ENCODE measurements at regions not wholly inside any gene's neighbourhood (a gene's known extent, or its start where the extent isn't known, plus 50 kb on each side); places are given as distances from the start of the nearest gene placed in this dataset.

DNA sequence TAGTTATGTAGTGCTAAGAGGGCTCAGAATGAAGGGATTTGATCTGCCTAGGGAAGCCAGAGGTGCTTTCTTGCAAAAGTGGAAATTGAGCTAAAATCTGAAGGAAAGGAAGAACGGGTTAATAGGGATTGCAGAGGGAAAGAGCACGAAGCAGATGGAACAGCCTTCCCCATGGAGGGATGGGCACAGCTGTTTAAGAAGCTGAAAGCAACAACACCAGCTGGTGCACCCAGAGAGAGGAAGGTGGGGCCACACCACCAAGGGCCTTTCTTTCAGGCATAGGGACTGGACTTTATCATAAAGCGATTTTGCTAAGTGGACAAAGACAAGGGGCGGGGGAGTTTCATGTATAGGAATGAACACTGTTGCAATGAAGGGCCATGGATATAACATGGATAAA, 65.8 kb upstream of the SNRPB2 start:
- H3K4me2 ChIP-seq = no peak overlapping the region
- Mint-ChIP-seq H3K4me3 (no peak overlapping the region), H3K36me3 (no peaks in the 10 kb centered on the region), H3K27ac (no peak overlapping the region), H3K4me1 (no peaks in the 10 kb centered on the region), H3K9me3 (peaks cover 3% of the 10 kb centered on the region), H3K27me3 (ENCODE audit: insufficient read depth, low read depth) (peaks cover 2% of the 10 kb centered on the region)
- H3K4me3 ChIP-seq = no peak overlapping the region
- H3K36me3 ChIP-seq = no peaks in the 10 kb centered on the region
- TF ChIP-seq EZH2 (IDR thresholded peaks at IDR 0.05) (no peak), EZH2phosphoT487 (IDR thresholded peaks at IDR 0.05) (no peak)
- TF ChIP-seq, protein P1, sequence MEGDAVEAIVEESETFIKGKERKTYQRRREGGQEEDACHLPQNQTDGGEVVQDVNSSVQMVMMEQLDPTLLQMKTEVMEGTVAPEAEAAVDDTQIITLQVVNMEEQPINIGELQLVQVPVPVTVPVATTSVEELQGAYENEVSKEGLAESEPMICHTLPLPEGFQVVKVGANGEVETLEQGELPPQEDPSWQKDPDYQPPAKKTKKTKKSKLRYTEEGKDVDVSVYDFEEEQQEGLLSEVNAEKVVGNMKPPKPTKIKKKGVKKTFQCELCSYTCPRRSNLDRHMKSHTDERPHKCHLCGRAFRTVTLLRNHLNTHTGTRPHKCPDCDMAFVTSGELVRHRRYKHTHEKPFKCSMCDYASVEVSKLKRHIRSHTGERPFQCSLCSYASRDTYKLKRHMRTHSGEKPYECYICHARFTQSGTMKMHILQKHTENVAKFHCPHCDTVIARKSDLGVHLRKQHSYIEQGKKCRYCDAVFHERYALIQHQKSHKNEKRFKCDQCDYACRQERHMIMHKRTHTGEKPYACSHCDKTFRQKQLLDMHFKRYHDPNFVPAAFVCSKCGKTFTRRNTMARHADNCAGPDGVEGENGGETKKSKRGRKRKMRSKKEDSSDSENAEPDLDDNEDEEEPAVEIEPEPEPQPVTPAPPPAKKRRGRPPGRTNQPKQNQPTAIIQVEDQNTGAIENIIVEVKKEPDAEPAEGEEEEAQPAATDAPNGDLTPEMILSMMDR (IDR thresholded peaks at IDR 0.05) = no peak
- DNase-seq (ENCODE audit: low spot score) = no peak
- no peak overlapping the region for H3K9ac ChIP-seq
- H3K4me1 ChIP-seq = no peaks in the 10 kb centered on the region
- H3K27ac ChIP-seq = no peak overlapping the region
- no peaks in the 10 kb centered on the region for H3K9me3 ChIP-seq (ENCODE audit: low read depth)
- no peaks in the 10 kb centered on the region for H3F3A ChIP-seq (ENCODE audit: low read depth)
- H3K27me3 ChIP-seq = no peaks in the 10 kb centered on the region
- H4K20me1 ChIP-seq (ENCODE audit: low read depth) = no peaks in the 10 kb centered on the region
- no peaks in the 10 kb centered on the region for H3K79me2 ChIP-seq (ENCODE audit: low read depth)
- no peak overlapping the region for H2AFZ ChIP-seq (replicated peaks)

DNA sequence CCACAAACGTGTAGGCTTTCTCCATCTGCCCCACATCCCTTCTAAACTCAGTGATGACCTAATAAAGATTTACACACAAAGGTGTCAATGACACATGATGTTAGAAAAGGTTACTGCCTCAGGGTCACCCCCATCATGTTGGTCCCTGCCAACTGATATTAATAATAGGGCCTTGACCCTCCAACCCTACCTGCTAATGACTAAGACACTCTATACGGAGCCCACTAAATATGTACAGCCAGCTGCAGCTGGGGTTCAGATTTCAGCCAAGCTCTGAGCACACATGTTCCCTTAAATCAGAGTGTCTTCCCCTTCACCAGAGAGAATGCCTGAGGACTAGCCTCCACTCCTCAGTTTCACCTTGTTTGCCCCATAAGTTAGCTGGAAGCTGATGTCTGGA, 67.4 kb upstream of the SNRPB2 start:
- Histone ChIP-seq H3K4me1 (no peaks in the 10 kb centered on the region), H3K4me3 (no peak overlapping the region), H3K9me3 (ENCODE audit: low read depth) (no peaks in the 10 kb centered on the region), H3K79me2 (ENCODE audit: low read depth) (no peaks in the 10 kb centered on the region), H2AFZ (replicated peaks) (no peak overlapping the region), H4K20me1 (ENCODE audit: low read depth) (no peaks in the 10 kb centered on the region), H3K27me3 (no peaks in the 10 kb centered on the region), H3K36me3 (no peaks in the 10 kb centered on the region), H3K9ac (no peak overlapping the region), H3K4me2 (no peak overlapping the region), H3K27ac (no peak overlapping the region), H3F3A (ENCODE audit: low read depth) (no peaks in the 10 kb centered on the region)
- Mint-ChIP-seq H3K27ac (no peak overlapping the region), H3K9me3 (peaks cover 3% of the 10 kb centered on the region), H3K27me3 (ENCODE audit: insufficient read depth, low read depth) (peaks cover 2% of the 10 kb centered on the region), H3K4me1 (no peaks in the 10 kb centered on the region), H3K4me3 (no peak overlapping the region), H3K36me3 (no peaks in the 10 kb centered on the region)
- DNase-seq (ENCODE audit: low spot score) = no peak
- TF ChIP-seq EZH2phosphoT487 (IDR thresholded peaks at IDR 0.05) = no peak
- no peak for TF ChIP-seq EZH2 (IDR thresholded peaks at IDR 0.05)
- TF ChIP-seq, protein P1 (IDR thresholded peaks at IDR 0.05) = no peak

DNA sequence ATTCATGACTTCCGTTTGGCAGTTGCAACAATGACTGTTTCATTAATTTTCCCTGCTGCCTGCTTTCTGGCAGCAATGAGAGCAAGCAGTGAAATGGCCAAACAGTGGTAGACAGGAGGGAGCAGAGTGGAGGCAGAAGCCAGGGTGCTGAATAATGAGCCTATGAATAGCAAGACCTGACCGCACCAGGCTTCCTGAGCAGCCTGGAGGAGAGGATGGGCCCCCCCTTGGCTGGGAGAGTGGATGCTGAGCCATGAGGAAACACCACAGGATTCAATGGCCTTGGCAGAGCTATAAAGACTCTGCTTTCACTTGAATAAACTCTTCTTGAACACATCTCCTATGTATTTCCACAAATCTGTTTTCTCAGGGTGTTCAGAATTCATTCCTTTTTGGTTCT, 68.1 kb upstream of the SNRPB2 start:
- H3K4me2 ChIP-seq = no peak overlapping the region
- no peaks in the 10 kb centered on the region for H3K9me3 ChIP-seq (ENCODE audit: low read depth)
- H3K27me3 ChIP-seq = no peaks in the 10 kb centered on the region
- H3K4me3 Mint-ChIP-seq = no peak overlapping the region
- DNase-seq (ENCODE audit: low spot score) = no peak
- H3K36me3 ChIP-seq = no peaks in the 10 kb centered on the region
- H3F3A ChIP-seq (ENCODE audit: low read depth) = no peaks in the 10 kb centered on the region
- H3K9me3 Mint-ChIP-seq = peaks cover 8% of the 10 kb centered on the region
- no peak overlapping the region for H3K9ac ChIP-seq
- no peak overlapping the region for H3K27ac ChIP-seq
- H4K20me1 ChIP-seq (ENCODE audit: low read depth) = no peaks in the 10 kb centered on the region
- H3K4me1 Mint-ChIP-seq = no peaks in the 10 kb centered on the region
- H3K27ac Mint-ChIP-seq = no peak overlapping the region
- peaks cover 2% of the 10 kb centered on the region for H3K27me3 Mint-ChIP-seq (ENCODE audit: insufficient read depth, low read depth)
- H3K4me3 ChIP-seq = no peak overlapping the region
- TF ChIP-seq EZH2 (IDR thresholded peaks at IDR 0.05) (no peak), EZH2phosphoT487 (IDR thresholded peaks at IDR 0.05) (no peak)
- TF ChIP-seq, protein P1 (IDR thresholded peaks at IDR 0.05) = no peak
- no peaks in the 10 kb centered on the region for H3K79me2 ChIP-seq (ENCODE audit: low read depth)
- no peaks in the 10 kb centered on the region for H3K36me3 Mint-ChIP-seq
- H2AFZ ChIP-seq (replicated peaks) = no peak overlapping the region
- no peaks in the 10 kb centered on the region for H3K4me1 ChIP-seq

Data from neural progenitor cell (in vitro differentiated cells).